ENCODE measurements at regions not wholly inside any gene's neighbourhood (a gene's known extent, or its start where the extent isn't known, plus 50 kb on each side); places are given as distances from the start of the nearest gene placed in this dataset.

DNA sequence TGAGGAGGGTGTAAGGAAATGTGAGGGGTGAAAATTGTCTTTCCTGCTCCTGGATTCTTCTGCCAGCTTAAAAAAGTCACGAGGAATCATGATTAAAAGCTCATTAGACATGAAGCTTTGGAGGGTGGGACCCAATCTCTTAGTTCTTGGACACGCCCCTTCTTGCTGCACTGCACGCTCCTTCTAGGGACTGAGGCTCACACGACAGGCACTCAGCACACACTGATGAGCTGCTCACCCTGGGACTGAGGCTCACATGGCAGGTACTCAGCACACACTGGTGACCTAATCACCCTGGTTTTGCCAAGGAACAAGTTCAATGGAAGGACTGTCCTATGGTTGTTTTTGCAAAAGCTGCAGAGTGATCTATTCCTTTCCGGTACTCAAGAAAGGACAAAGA lies 65.8 kb upstream of the ELMO1 start:
- H3K4me3 ChIP-seq (ENCODE audit: low read depth, low read length): no peak overlapping the region
- no peak for DNase-seq (ENCODE audit: low read depth)
- TF ChIP-seq MAX (IDR thresholded peaks at IDR 0.05; ENCODE audit: low read depth, low read length) (no peak), MYC (IDR thresholded peaks at IDR 0.05; ENCODE audit: low read depth, low read length) (no peak), POLR2A (IDR thresholded peaks at IDR 0.05; ENCODE audit: extremely low read depth, insufficient read length) (no peak)
- TF ChIP-seq, protein P1, sequence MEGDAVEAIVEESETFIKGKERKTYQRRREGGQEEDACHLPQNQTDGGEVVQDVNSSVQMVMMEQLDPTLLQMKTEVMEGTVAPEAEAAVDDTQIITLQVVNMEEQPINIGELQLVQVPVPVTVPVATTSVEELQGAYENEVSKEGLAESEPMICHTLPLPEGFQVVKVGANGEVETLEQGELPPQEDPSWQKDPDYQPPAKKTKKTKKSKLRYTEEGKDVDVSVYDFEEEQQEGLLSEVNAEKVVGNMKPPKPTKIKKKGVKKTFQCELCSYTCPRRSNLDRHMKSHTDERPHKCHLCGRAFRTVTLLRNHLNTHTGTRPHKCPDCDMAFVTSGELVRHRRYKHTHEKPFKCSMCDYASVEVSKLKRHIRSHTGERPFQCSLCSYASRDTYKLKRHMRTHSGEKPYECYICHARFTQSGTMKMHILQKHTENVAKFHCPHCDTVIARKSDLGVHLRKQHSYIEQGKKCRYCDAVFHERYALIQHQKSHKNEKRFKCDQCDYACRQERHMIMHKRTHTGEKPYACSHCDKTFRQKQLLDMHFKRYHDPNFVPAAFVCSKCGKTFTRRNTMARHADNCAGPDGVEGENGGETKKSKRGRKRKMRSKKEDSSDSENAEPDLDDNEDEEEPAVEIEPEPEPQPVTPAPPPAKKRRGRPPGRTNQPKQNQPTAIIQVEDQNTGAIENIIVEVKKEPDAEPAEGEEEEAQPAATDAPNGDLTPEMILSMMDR (IDR thresholded peaks at IDR 0.05; ENCODE audit: low read depth, low read length): no peak

- DNase-seq (ENCODE audit: low read depth): peak; percentile 25
- TF ChIP-seq MYC (IDR thresholded peaks at IDR 0.05; ENCODE audit: low read depth, low read length) (peak; percentile 57), MAX (IDR thresholded peaks at IDR 0.05; ENCODE audit: low read depth, low read length) (peak; percentile 52; the same call in 1 of the 2 replicates), POLR2A (IDR thresholded peaks at IDR 0.05; ENCODE audit: extremely low read depth, insufficient read length) (no peak)
- TF ChIP-seq, protein P1 (IDR thresholded peaks at IDR 0.05; ENCODE audit: low read depth, low read length): no peak
- no peak overlapping the region for H3K4me3 ChIP-seq (ENCODE audit: low read depth, low read length)
Measured at GRCh38 chr7:37516664-37517063, 68.0 kb upstream of the ELMO1 start.

GRCh38 chr7:37518266-37518665 lies 69.6 kb upstream of the ELMO1 start:
- TF ChIP-seq, protein P1 (IDR thresholded peaks at IDR 0.05; ENCODE audit: low read depth, low read length): no peak
- TF ChIP-seq MYC (IDR thresholded peaks at IDR 0.05; ENCODE audit: low read depth, low read length) (no peak), MAX (IDR thresholded peaks at IDR 0.05; ENCODE audit: low read depth, low read length) (no peak), POLR2A (IDR thresholded peaks at IDR 0.05; ENCODE audit: extremely low read depth, insufficient read length) (no peak)
- H3K4me3 ChIP-seq (ENCODE audit: low read depth, low read length): no peak overlapping the region
- no peak for DNase-seq (ENCODE audit: low read depth)

DNA sequence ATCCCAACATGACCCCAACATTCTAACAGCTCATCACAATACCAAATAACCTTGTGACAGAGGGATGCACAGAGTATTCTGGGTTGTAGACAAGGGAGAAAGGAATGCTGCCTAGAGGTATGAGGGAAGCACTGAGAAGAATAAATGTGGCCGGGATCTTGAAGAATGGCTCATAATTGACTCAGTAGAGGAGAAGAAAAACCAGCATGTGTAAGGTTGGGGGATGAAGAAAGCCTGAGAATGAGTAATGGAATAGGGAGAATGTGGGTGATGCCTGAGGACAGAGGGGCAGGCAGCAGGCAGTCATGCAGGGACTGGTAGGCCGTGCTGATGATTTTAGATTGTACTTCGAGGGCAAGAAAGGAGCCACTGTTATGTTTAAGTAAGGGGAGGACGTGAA lies 75.4 kb upstream of the ELMO1 start:
- DNase-seq (ENCODE audit: low read depth): no peak
- TF ChIP-seq MYC (IDR thresholded peaks at IDR 0.05; ENCODE audit: low read depth, low read length) (no peak), POLR2A (IDR thresholded peaks at IDR 0.05; ENCODE audit: extremely low read depth, insufficient read length) (no peak), MAX (IDR thresholded peaks at IDR 0.05; ENCODE audit: low read depth, low read length) (no peak)
- TF ChIP-seq, protein P1 (IDR thresholded peaks at IDR 0.05; ENCODE audit: low read depth, low read length): no peak
- H3K4me3 ChIP-seq (ENCODE audit: low read depth, low read length): no peak overlapping the region

- H3K4me3 ChIP-seq (ENCODE audit: low read depth, low read length): no peak overlapping the region
- DNase-seq (ENCODE audit: low read depth): no peak
- TF ChIP-seq, protein P1 (IDR thresholded peaks at IDR 0.05; ENCODE audit: low read depth, low read length): no peak
- TF ChIP-seq POLR2A (IDR thresholded peaks at IDR 0.05; ENCODE audit: extremely low read depth, insufficient read length) (no peak), MAX (IDR thresholded peaks at IDR 0.05; ENCODE audit: low read depth, low read length) (no peak), MYC (IDR thresholded peaks at IDR 0.05; ENCODE audit: low read depth, low read length) (no peak)
Measured at GRCh38 chr7:37524797-37525196, 76.1 kb upstream of the ELMO1 start.

GRCh38 chr7:37526623-37527022 lies 78.0 kb upstream of the ELMO1 start:
- TF ChIP-seq, protein P1 (IDR thresholded peaks at IDR 0.05; ENCODE audit: low read depth, low read length): no peak
- TF ChIP-seq MYC (IDR thresholded peaks at IDR 0.05; ENCODE audit: low read depth, low read length) (no peak), POLR2A (IDR thresholded peaks at IDR 0.05; ENCODE audit: extremely low read depth, insufficient read length) (no peak), MAX (IDR thresholded peaks at IDR 0.05; ENCODE audit: low read depth, low read length) (no peak)
- H3K4me3 ChIP-seq (ENCODE audit: low read depth, low read length): no peak overlapping the region
- DNase-seq (ENCODE audit: low read depth): no peak

Measured in NB4 (cell line).